ENCODE measurements at regions not wholly inside any gene's neighbourhood (a gene's known extent, or its start where the extent isn't known, plus 50 kb on each side); places are given as distances from the start of the nearest gene placed in this dataset.

DNA sequence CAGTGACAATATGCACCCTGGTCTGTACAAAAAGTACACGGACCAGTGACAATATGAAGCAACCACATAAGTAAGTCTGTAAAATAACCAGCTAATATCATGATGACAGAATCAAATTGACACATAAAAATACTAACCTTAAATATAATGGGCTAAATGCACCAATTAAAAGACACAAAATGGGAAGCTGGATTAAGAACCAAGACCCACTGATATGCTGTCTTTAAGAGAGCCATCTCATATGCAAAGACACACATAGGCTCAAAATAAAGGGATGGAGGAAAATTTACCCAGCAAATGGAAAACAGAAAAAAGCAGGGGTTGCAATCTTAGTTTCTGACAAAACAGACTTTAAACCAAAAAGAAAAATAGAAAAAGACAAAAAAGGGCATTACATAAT, 70.4 kb upstream of the VCAM1 start:
- TF ChIP-seq, protein P1, sequence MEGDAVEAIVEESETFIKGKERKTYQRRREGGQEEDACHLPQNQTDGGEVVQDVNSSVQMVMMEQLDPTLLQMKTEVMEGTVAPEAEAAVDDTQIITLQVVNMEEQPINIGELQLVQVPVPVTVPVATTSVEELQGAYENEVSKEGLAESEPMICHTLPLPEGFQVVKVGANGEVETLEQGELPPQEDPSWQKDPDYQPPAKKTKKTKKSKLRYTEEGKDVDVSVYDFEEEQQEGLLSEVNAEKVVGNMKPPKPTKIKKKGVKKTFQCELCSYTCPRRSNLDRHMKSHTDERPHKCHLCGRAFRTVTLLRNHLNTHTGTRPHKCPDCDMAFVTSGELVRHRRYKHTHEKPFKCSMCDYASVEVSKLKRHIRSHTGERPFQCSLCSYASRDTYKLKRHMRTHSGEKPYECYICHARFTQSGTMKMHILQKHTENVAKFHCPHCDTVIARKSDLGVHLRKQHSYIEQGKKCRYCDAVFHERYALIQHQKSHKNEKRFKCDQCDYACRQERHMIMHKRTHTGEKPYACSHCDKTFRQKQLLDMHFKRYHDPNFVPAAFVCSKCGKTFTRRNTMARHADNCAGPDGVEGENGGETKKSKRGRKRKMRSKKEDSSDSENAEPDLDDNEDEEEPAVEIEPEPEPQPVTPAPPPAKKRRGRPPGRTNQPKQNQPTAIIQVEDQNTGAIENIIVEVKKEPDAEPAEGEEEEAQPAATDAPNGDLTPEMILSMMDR (IDR thresholded peaks at IDR 0.05) = no peak
- TF ChIP-seq POLR2A (IDR thresholded peaks at IDR 0.05) = no peak
- TF ChIP-seq EP300 (IDR thresholded peaks at IDR 0.05) = no peak

Measured in tibial nerve (tissue), 4 donors.